ENCODE measurements at regions not wholly inside any gene's neighbourhood (a gene's known extent, or its start where the extent isn't known, plus 50 kb on each side); places are given as distances from the start of the nearest gene placed in this dataset.

- intact Hi-C loops (cut with DNase I): no loop called here
- no peak for TF ChIP-seq CTCF (IDR thresholded peaks at IDR 0.05)
- no peak for TF ChIP-seq POLR2A (IDR thresholded peaks at IDR 0.05)
- WGBS, 2 donors: 77 to 81% methylated on average over 10 to 12 of the region's 16 CpGs
- no peak for DNase-seq
- no peak overlapping the region for H3K4me3 ChIP-seq
- H3K4me1 ChIP-seq: peaks cover 9% of the 10 kb centered on the region
- no peak overlapping the region for H3K27ac ChIP-seq
- ATAC-seq: no peak
- no peaks in the 10 kb centered on the region for H3K9me3 ChIP-seq
- H3K36me3 ChIP-seq (replicated peaks in 1 of 2; ENCODE audit: insufficient read depth in 1 of 2, low read depth in 2 of 2): no peaks in the 10 kb centered on the region
- no peaks in the 10 kb centered on the region for H3K27me3 ChIP-seq
Measured at GRCh38 chr1:2934642-2935081, 86.6 kb upstream of the ACTRT2 start.

GRCh38 chr1:2935184-2935583 is 86.1 kb upstream of the ACTRT2 start:
- no peaks in the 10 kb centered on the region for H3K27me3 ChIP-seq
- H3K4me3 ChIP-seq: no peak overlapping the region
- H3K4me1 ChIP-seq: peaks cover 9% of the 10 kb centered on the region
- intact Hi-C loops (cut with DNase I): no loop called here
- TF ChIP-seq CTCF (IDR thresholded peaks at IDR 0.05) (no peak), POLR2A (IDR thresholded peaks at IDR 0.05) (no peak)
- WGBS, 2 donors: 84 to 88% methylated on average over 2 to 5 of the region's 5 CpGs
- no peak overlapping the region for H3K27ac ChIP-seq
- DNase-seq (no peak), ATAC-seq (no peak)
- no peaks in the 10 kb centered on the region for H3K9me3 ChIP-seq
- no peaks in the 10 kb centered on the region for H3K36me3 ChIP-seq (replicated peaks in 1 of 2; ENCODE audit: insufficient read depth in 1 of 2, low read depth in 2 of 2)

- WGBS, 2 donors: 69 to 74% methylated on average over 14 to 23 of the region's 23 CpGs
Measured at GRCh38 chr1:2935751-2936390, 85.4 kb upstream of the ACTRT2 start.

GRCh38 chr1:2936559-2937515 is 84.4 kb upstream of the ACTRT2 start:
- WGBS, 2 donors: 44 to 65% methylated on average over 16 to 22 of the region's 22 CpGs
- ATAC-seq (peak; percentile 73), DNase-seq (peak in 3 of 4 donors; percentile 19 to 39 (median 29))
- Histone ChIP-seq H3K27ac (peak overlapping the region in 3 of 4 donors; percentile 30 to 54 (median 36)), H3K4me1 (peaks cover 9% of the 10 kb centered on the region), H3K9me3 (no peaks in the 10 kb centered on the region), H3K27me3 (no peaks in the 10 kb centered on the region), H3K4me3 (no peak overlapping the region), H3K36me3 (replicated peaks in 1 of 2; ENCODE audit: insufficient read depth in 1 of 2, low read depth in 2 of 2) (no peaks in the 10 kb centered on the region)
- intact Hi-C loops (cut with DNase I): no loop called here
- TF ChIP-seq CTCF (IDR thresholded peaks at IDR 0.05): no peak

More at GRCh38 chr1:2935751-2936390, 85.4 kb upstream of the ACTRT2 start:
- Histone ChIP-seq H3K9me3 (no peaks in the 10 kb centered on the region), H3K27ac (no peak overlapping the region), H3K4me3 (no peak overlapping the region), H3K36me3 (replicated peaks in 1 of 2; ENCODE audit: insufficient read depth in 1 of 2, low read depth in 2 of 2) (no peaks in the 10 kb centered on the region), H3K27me3 (no peaks in the 10 kb centered on the region), H3K4me1 (peaks cover 9% of the 10 kb centered on the region)
- DNase-seq (no peak), ATAC-seq (no peak)
- no peak for TF ChIP-seq POLR2A (IDR thresholded peaks at IDR 0.05)
- TF ChIP-seq CTCF (IDR thresholded peaks at IDR 0.05): no peak
- intact Hi-C loops (cut with DNase I): no loop called here

Data from body of pancreas (tissue), 4 donors.